Prostate gland (tissue), 2 donors: ENCODE measurements at regions not wholly inside any gene's neighbourhood (a gene's known extent, or its start where the extent isn't known, plus 50 kb on each side); places are given as distances from the start of the nearest gene placed in this dataset.

Source experiments
- DNase-seq: peaks from one replicate; pipeline ENCODE4 v3.0.0-alpha.2; 2019; ENCODE audit warnings: low spot score
- H3K27ac ChIP-seq, 2 donors: fragments of 200-600 bp; sonication (generic); 2 replicates each; pipeline ENCODE4 v1.5.1; 2017 to 2019
- H3K27me3 ChIP-seq: fragments of 200-600 bp; sonication (generic); replicated peaks from 2 replicates; pipeline ENCODE4 v1.5.1; 2019; ENCODE audit not compliant: insufficient read depth
- H3K36me3 ChIP-seq, 2 donors: fragments of 200-600 bp; sonication (generic); 1 replicate in 1 of 2; 2 replicates in 1 of 2; pipeline versions ENCODE4 v1.5.1 to v1.8.1; 2017 to 2019
- H3K4me1 ChIP-seq: fragments of 200-600 bp; sonication (generic); replicated peaks from 2 replicates; pipeline ENCODE4 v1.5.1; 2019
- H3K4me3 ChIP-seq, 2 donors: fragments of 200-600 bp; sonication (generic); 2 replicates each; pipeline ENCODE4 v1.5.1; 2017 to 2019
- H3K9me3 ChIP-seq: fragments of 200-600 bp; sonication (generic); 2 replicates; pipeline ENCODE4 v1.5.1; 2017
- POLR2A ChIP-seq: fragments of 450-650 bp; IDR thresholded peaks from one replicate; pipeline ENCODE4 v1.6.1; 2016; ENCODE audit warnings: antibody characterized with exemption, mild to moderate bottlenecking
- POLR2AphosphoS5 ChIP-seq: sonication (generic); formaldehyde crosslinking; IDR thresholded peaks from one replicate; pipeline ENCODE4 v1.6.1; 2017; ENCODE audit warnings: antibody characterized with exemption
- WGBS: methylation state at CpG from one replicate; pipeline ENCODE4 v1.1.5; 2018; 5-methylcytosine and 5-hydroxymethylcytosine counted together
- intact Hi-C: fragments of 100-400 bp; cut with DNase I; formaldehyde crosslinking; loops from one replicate; pipeline ENCODE4 v1.14.2; 2022
- TF ChIP-seq, protein P1 (sequence below), 4 experiments: fragments of 200-600 bp in 2 of 4; fragments of 450-650 bp in 2 of 4; sonication (generic) in 2 of 4; IDR thresholded peaks; 1 replicate in 3 of 4; 2 replicates in 1 of 4; pipeline ENCODE4 v1.5.1; 2016 to 2019; ENCODE audit warnings: antibody characterized with exemption in 4 of 4, mild to moderate bottlenecking in 2 of 4, moderate library complexity in 2 of 4

DNA sequence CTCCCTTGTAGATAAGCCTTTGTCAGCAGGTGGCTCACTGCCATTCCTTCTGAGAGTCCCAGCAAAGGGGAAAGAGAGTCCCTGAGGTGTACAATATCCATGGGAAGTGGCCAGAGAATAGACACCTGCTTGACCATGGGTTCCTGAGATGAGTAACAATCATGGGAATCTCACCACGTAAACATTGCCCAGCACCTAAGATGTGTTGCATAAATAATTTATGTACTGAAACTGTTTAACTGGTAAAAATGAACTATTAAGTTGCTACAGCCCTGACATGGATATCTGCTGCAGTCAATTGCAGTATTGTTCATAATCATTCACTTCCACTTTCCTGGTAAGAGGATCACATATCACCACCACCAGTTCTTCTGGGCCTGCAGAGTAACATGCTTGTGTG lies 123.8 kb upstream of the INHBA start:
- H3K36me3 ChIP-seq, result no peaks in the 10 kb centered on the region
- H3K4me3 ChIP-seq, result no peak overlapping the region
- WGBS, result 95% methylated on average over 1 of the region's 1 CpG
- TF ChIP-seq POLR2A, result no peak
- TF ChIP-seq, protein P1, sequence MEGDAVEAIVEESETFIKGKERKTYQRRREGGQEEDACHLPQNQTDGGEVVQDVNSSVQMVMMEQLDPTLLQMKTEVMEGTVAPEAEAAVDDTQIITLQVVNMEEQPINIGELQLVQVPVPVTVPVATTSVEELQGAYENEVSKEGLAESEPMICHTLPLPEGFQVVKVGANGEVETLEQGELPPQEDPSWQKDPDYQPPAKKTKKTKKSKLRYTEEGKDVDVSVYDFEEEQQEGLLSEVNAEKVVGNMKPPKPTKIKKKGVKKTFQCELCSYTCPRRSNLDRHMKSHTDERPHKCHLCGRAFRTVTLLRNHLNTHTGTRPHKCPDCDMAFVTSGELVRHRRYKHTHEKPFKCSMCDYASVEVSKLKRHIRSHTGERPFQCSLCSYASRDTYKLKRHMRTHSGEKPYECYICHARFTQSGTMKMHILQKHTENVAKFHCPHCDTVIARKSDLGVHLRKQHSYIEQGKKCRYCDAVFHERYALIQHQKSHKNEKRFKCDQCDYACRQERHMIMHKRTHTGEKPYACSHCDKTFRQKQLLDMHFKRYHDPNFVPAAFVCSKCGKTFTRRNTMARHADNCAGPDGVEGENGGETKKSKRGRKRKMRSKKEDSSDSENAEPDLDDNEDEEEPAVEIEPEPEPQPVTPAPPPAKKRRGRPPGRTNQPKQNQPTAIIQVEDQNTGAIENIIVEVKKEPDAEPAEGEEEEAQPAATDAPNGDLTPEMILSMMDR (IDR thresholded peaks at IDR 0.05), result no peak
- TF ChIP-seq POLR2AphosphoS5, result no peak
- DNase-seq, result no peak
- H3K27me3 ChIP-seq, result no peaks in the 10 kb centered on the region
- H3K9me3 ChIP-seq, result no peaks in the 10 kb centered on the region
- no peaks in the 10 kb centered on the region for H3K4me1 ChIP-seq
- intact Hi-C loops, result no loop called here
- no peak overlapping the region for H3K27ac ChIP-seq

GRCh38 chr7:41825927-41826480 lies 123.1 kb upstream of the INHBA start:
- TF ChIP-seq POLR2A (no peak), POLR2AphosphoS5 (no peak)
- TF ChIP-seq, protein P1 (IDR thresholded peaks at IDR 0.05), result no peak
- H3K9me3 ChIP-seq, result no peaks in the 10 kb centered on the region
- no peaks in the 10 kb centered on the region for H3K36me3 ChIP-seq
- no peak for DNase-seq
- no peak overlapping the region for H3K27ac ChIP-seq
- intact Hi-C loops, result no loop called here
- H3K4me1 ChIP-seq, result no peaks in the 10 kb centered on the region
- no peaks in the 10 kb centered on the region for H3K27me3 ChIP-seq
- WGBS, result 32% methylated on average over 4 of the region's 4 CpGs
- H3K4me3 ChIP-seq, result no peak overlapping the region

- TF ChIP-seq POLR2A, result no peak
- no peak overlapping the region for H3K4me3 ChIP-seq
- H3K36me3 ChIP-seq, result no peaks in the 10 kb centered on the region
- no peaks in the 10 kb centered on the region for H3K4me1 ChIP-seq
- H3K9me3 ChIP-seq, result no peaks in the 10 kb centered on the region
- intact Hi-C loops, result no loop called here
- H3K27ac ChIP-seq, result no peak overlapping the region
- no peaks in the 10 kb centered on the region for H3K27me3 ChIP-seq
- WGBS, result 85% methylated on average over 2 of the region's 2 CpGs
- DNase-seq, result no peak
Observed at GRCh38 chr7:41824284-41824683, 121.4 kb upstream of the INHBA start.

- TF ChIP-seq, protein P1 (IDR thresholded peaks at IDR 0.05), result no peak
- no peak for TF ChIP-seq POLR2A
- Histone ChIP-seq H3K4me1 (no peaks in the 10 kb centered on the region), H3K9me3 (no peaks in the 10 kb centered on the region), H3K4me3 (no peak overlapping the region), H3K27ac (no peak overlapping the region), H3K27me3 (no peaks in the 10 kb centered on the region), H3K36me3 (no peaks in the 10 kb centered on the region)
- no peak for DNase-seq
- 59% methylated on average over 1 of the region's 1 CpG for WGBS
- intact Hi-C loops, result no loop called here
Observed at GRCh38 chr7:41822259-41822817, 119.4 kb upstream of the INHBA start.

DNA sequence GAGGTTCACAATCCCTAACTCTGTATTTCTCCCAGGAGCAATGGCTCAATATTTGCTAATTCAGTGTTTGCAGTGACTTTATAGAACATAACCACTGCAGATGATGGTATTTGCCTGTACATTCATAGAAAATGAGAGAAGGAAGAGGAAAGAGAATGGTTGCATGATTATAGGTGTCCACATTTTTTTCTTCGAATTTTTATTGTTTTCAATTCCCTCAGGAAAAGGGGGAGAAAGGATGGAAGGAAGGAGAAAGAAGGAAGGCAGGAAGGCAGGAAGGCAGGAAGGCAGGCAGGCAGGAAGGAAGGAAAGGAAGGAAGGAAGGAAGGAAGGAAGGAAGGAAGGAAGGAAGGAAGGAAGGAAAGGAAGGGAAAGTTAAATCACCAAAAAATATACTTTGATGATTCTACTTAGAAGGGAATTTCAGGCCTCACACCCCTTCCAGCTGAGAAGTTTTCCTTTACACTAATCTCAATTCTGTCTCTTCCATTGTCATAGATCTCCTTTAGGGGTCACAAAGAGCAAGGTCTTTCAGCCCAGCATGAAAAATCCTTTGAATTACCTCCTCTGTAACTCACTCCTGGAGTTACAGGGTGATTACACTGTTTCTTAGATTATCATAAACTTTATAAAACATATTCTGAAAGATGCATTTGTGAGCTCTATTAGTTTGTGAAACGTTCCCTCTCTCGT lies 118.8 kb upstream of the INHBA start:
- no peak for DNase-seq
- no peaks in the 10 kb centered on the region for H3K4me1 ChIP-seq
- no peak for TF ChIP-seq POLR2A
- TF ChIP-seq, protein P1 (IDR thresholded peaks at IDR 0.05), result no peak
- TF ChIP-seq POLR2AphosphoS5, result no peak
- no peak overlapping the region for H3K4me3 ChIP-seq
- no peaks in the 10 kb centered on the region for H3K27me3 ChIP-seq
- no peak overlapping the region for H3K27ac ChIP-seq
- H3K36me3 ChIP-seq, result no peaks in the 10 kb centered on the region
- intact Hi-C loops, result no loop called here
- H3K9me3 ChIP-seq, result no peaks in the 10 kb centered on the region
- WGBS, result 75% methylated on average over 3 of the region's 3 CpGs
